Ovary (tissue), 7 donors: ENCODE measurements at regions not wholly inside any gene's neighbourhood (a gene's known extent, or its start where the extent isn't known, plus 50 kb on each side); places are given as distances from the start of the nearest gene placed in this dataset.
"Not testable (repeated sequence)": the region's sequence is repeated elsewhere in the genome, so short reads cannot be mapped to it uniquely, and the experiment has no call there.

Experiments used
- DNase-seq, 5 donors: peaks; one replicate each; pipeline ENCODE4 v3.0.0-alpha.2; 2019 to 2020
- H3K27ac ChIP-seq, 2 donors: fragments of 200-600 bp; one replicate each; pipeline versions ENCODE4 v1.5.1 to v1.8.0; 2019 to 2022
- H3K27me3 ChIP-seq: fragments of 200-600 bp; one replicate; pipeline ENCODE4 v1.8.0; 2022
- H3K36me3 ChIP-seq: fragments of 200-600 bp; sonication (generic); one replicate; pipeline ENCODE4 v1.5.1; 2019
- H3K4me1 ChIP-seq: one replicate; pipeline ENCODE4 v1.8.1; 2013; ENCODE audit warnings: mild to moderate bottlenecking, moderate library complexity; ENCODE audit not compliant: insufficient read depth
- H3K4me3 ChIP-seq: fragments of 200-600 bp; sonication (generic); one replicate; pipeline ENCODE4 v1.5.1; 2017
- H3K9me3 ChIP-seq, 2 donors: fragments of 200-600 bp in 1 of 2; sonication (generic) in 1 of 2; one replicate each; pipeline versions ENCODE4 v1.5.1 to v1.8.1; 2013 to 2019; ENCODE audit warnings: mild to moderate bottlenecking in 1 of 2, moderate library complexity in 1 of 2
- EP300 ChIP-seq: sonication (generic); formaldehyde crosslinking; IDR thresholded peaks from one replicate; pipeline ENCODE4 v1.6.1; 2017; ENCODE audit warnings: antibody characterized with exemption
- POLR2A ChIP-seq: fragments of 450-650 bp; IDR thresholded peaks from one replicate; pipeline ENCODE4 v1.6.1; 2017; ENCODE audit warnings: antibody characterized with exemption, mild to moderate bottlenecking, moderate library complexity
- WGBS, 3 donors: extraction: QIAGEN DNeasy Blood & Tissue Kit in 1 of 3; methylation state at CpG; one replicate each; pipeline versions ENCODE4 v1.1.5 to v1.1.7; 2013 to 2017; 5-methylcytosine and 5-hydroxymethylcytosine counted together
- intact Hi-C, 4 donors: fragments of 100-400 bp; cut with DNase I; formaldehyde crosslinking; loops; one replicate each; pipeline versions ENCODE4 v1.11.0 to v1.15.1; 2022 to 2023
- TF ChIP-seq, protein P1 (sequence below), 3 donors: fragments of 450-650 bp in 2 of 3; fragments of 200-600 bp in 1 of 3; IDR thresholded peaks; one replicate each; pipeline versions ENCODE4 v1.5.1 to v1.8.0; 2016 to 2022; ENCODE audit warnings: antibody characterized with exemption in 3 of 3, mild to moderate bottlenecking in 1 of 3
- donor health status: DM: no; HTN: no; CAD: no; lungs with moderate emphysema.
- donor health status: DM: no; HTN: no; CAD: no.
- donor health status: Bipolar disorder and iron deficiency.
- donor health status: DM: no; HTN: no; CAD: no.
- donor health status: DM: yes; HTN: yes; CAD: no.

DNA sequence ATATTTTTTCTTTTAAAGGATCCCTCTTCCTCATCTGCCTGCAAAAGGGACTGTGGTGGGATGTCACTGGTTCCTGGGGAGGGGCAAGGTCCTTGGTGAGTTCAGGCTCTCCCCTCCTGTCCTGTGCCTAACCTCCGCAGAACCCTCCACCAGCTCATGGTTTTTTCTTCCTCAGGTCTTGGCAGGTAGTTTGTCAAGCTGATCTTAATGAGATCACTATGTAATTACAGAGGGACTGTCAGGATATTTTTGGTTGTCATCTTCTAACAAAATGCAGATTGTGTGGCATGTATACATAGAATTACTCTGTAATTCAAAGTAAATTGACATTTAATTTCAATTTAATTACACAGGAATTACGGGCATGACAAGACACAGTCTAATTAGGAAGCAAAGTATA is 150.3 kb upstream of the SEMA6A start:
- WGBS, 3 donors, result 97 to 99% (median 98%) methylated on average over 2 of the region's 2 CpGs
- H3K4me3 ChIP-seq, result no peak overlapping the region
- TF ChIP-seq POLR2A, result no peak
- TF ChIP-seq, protein P1, sequence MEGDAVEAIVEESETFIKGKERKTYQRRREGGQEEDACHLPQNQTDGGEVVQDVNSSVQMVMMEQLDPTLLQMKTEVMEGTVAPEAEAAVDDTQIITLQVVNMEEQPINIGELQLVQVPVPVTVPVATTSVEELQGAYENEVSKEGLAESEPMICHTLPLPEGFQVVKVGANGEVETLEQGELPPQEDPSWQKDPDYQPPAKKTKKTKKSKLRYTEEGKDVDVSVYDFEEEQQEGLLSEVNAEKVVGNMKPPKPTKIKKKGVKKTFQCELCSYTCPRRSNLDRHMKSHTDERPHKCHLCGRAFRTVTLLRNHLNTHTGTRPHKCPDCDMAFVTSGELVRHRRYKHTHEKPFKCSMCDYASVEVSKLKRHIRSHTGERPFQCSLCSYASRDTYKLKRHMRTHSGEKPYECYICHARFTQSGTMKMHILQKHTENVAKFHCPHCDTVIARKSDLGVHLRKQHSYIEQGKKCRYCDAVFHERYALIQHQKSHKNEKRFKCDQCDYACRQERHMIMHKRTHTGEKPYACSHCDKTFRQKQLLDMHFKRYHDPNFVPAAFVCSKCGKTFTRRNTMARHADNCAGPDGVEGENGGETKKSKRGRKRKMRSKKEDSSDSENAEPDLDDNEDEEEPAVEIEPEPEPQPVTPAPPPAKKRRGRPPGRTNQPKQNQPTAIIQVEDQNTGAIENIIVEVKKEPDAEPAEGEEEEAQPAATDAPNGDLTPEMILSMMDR (IDR thresholded peaks at IDR 0.05), result no peak
- no peak for TF ChIP-seq EP300
- H3K27ac ChIP-seq, result no peak overlapping the region
- no peaks in the 10 kb centered on the region for H3K36me3 ChIP-seq
- peaks cover 5% of the 10 kb centered on the region for H3K4me1 ChIP-seq
- intact Hi-C loops, result no loop called here
- no peak for DNase-seq
- H3K9me3 ChIP-seq, result no peaks in the 10 kb centered on the region
- H3K27me3 ChIP-seq, result no peaks in the 10 kb centered on the region

DNA sequence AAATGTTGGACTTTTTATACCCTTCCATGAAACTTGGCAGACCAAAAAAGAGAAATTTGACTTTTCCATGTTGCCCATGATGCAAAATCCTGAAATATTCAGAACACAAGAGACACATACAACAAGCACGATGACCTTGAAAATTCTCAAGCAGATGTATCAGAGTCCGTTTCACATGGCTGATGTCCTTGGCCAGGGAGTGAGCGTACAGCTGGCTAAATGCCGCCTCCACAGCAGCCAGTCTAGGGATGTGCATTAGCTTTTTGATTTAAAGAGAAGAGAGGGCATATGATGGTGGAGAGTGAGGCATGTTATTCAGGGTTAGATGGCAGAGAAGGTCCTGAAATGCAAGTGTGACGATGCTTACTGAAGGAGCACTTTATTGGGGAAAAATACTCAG is 148.0 kb upstream of the SEMA6A start:
- Histone ChIP-seq H3K36me3 (no peaks in the 10 kb centered on the region), H3K9me3 (no peaks in the 10 kb centered on the region), H3K4me3 (no peak overlapping the region), H3K4me1 (peaks cover 5% of the 10 kb centered on the region), H3K27ac (peak overlapping the region in 1 of 2 donors; percentile 48), H3K27me3 (no peaks in the 10 kb centered on the region)
- no peak for TF ChIP-seq EP300
- TF ChIP-seq POLR2A, result no peak
- TF ChIP-seq, protein P1 (IDR thresholded peaks at IDR 0.05), result no peak
- 8 to 30% (median 11%) methylated on average over 5 of the region's 5 CpGs for WGBS, 3 donors
- peak; percentile 28 to 58 (median 50) for DNase-seq
- intact Hi-C loops, result no loop called here

DNA sequence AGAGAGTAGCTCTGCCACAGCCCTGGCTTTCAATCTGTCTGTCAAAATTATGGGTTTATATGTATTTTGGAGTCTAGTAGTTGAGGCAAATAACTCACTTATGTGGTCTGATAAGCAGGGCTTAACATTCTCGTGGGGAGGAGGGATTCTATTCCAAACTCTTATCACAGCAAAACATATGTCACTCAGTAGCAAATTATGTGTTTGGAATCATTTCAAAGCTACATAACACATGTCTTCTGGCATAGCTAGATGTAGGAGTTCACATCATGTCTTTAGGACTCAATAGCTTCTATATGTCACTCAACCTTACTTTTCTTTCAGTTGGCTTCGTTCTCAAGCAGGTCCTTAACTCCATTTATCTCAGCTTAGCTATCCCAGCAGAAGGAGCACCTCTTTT is 144.5 kb upstream of the SEMA6A start:
- DNase-seq, result no peak
- H3K27ac ChIP-seq, result no peak overlapping the region
- TF ChIP-seq POLR2A (no peak), EP300 (no peak)
- TF ChIP-seq, protein P1 (IDR thresholded peaks at IDR 0.05), result no peak
- peaks cover 5% of the 10 kb centered on the region for H3K4me1 ChIP-seq
- no peaks in the 10 kb centered on the region for H3K36me3 ChIP-seq
- intact Hi-C loops, result no loop called here
- no peaks in the 10 kb centered on the region for H3K27me3 ChIP-seq
- H3K4me3 ChIP-seq, result no peak overlapping the region
- WGBS, 3 donors, result 59 to 69% (median 59%) methylated on average over 2 of the region's 2 CpGs
- H3K9me3 ChIP-seq, result no peaks in the 10 kb centered on the region

DNA sequence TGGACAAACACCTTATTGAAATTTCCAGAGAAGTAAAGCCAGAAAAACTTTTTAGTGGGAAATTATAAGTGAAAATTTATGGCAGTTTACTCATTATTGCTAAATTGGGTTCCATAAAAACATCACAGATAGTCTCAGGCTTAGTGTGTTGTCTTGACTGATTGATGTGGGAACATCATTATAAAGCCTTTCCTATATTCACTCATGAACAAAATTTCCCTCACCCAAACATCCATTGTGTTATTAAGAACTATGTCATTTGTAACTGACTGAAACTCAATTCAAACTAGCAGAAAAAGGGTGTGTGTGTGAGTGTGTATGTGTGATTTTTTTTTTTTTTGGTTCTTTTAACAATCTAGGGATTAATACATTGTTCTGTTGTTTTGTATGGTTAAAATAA is 143.7 kb upstream of the SEMA6A start:
- DNase-seq, result no peak
- peaks cover 5% of the 10 kb centered on the region for H3K4me1 ChIP-seq
- no peaks in the 10 kb centered on the region for H3K9me3 ChIP-seq
- intact Hi-C loops, result no loop called here
- H3K27me3 ChIP-seq, result no peaks in the 10 kb centered on the region
- no peak overlapping the region for H3K27ac ChIP-seq
- no peak overlapping the region for H3K4me3 ChIP-seq
- no peaks in the 10 kb centered on the region for H3K36me3 ChIP-seq
- TF ChIP-seq, protein P1 (IDR thresholded peaks at IDR 0.05), result no peak
- TF ChIP-seq EP300 (no peak), POLR2A (no peak)

DNA sequence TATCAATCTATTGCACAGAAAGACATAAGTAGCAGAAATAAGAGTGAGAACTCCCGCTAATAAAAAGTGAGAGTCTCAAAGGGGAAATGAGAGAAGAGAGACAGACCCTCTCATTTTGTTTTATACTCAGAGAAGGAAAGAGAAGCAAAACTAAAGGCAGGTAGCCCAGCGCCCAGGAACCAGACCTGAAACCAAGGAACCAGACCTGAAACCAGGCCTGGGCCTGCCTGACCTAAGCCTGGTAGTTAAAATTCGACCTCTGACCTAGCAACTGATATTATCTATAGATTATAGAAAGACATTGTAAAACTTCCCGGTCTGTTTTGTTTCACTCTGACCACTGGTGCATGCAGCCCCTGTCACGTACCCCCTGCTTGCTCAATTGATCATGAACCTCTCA is 134.5 kb upstream of the SEMA6A start:
- DNase-seq, result no peak
- intact Hi-C loops, result no loop called here
- H3K9me3 ChIP-seq, result no peaks in the 10 kb centered on the region
- TF ChIP-seq, protein P1 (IDR thresholded peaks at IDR 0.05), result no peak
- TF ChIP-seq POLR2A (no peak), EP300 (no peak)
- no peak overlapping the region for H3K4me3 ChIP-seq
- no peaks in the 10 kb centered on the region for H3K4me1 ChIP-seq
- WGBS, 3 donors, result 90 to 94% (median 92%) methylated on average over 5 of the region's 5 CpGs
- H3K27ac ChIP-seq, result no peak overlapping the region
- no peaks in the 10 kb centered on the region for H3K27me3 ChIP-seq
- H3K36me3 ChIP-seq, result no peaks in the 10 kb centered on the region

DNA sequence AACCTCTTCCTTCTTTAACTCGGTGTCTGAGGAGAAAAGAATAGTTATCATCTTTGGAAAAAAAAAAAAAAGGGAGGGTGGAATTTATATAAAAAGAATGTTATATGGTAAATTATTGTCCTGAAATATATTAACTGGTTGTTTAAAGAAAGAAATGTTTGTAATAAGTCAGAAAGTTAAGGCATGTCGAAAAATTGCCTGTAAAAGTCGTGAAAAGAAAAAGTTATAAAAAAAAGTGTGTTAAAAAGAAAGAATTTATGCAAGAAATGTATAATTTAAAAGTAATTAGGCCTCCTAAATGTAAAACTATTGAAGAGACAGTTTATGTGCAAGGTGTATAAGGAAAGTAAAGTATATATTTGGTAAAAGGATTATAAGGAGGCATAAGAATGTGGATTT is 130.5 kb upstream of the SEMA6A start:
- 97% methylated on average over 3 of the region's 3 CpGs for WGBS, 3 donors
- intact Hi-C loops, DNase-seq: not testable (repeated sequence)

More for the DNA sequence above, 130.5 kb upstream of the SEMA6A start:
- H3K9me3 ChIP-seq, H3K27me3 ChIP-seq, H3K4me1 ChIP-seq, H3K27ac ChIP-seq, H3K4me3 ChIP-seq, H3K36me3 ChIP-seq: not testable (repeated sequence)
